Activated T-cell treated with anti-CD3 and anti-CD28 coated beads, Interleukin-2, amount 50 U/mL, for 1 hour (primary cell): ENCODE measurements at regions not wholly inside any gene's neighbourhood (a gene's known extent, or its start where the extent isn't known, plus 50 kb on each side); places are given as distances from the start of the nearest gene placed in this dataset.

Experiments
- DNase-seq: peaks from one replicate; pipeline ENCODE4 v3.0.0-alpha.2; 2020

GRCh38 chr13:85742355-85742754, 56.9 kb downstream of the SLITRK6 start:
- DNase-seq = no peak

GRCh38 chr13:85741017-85741416, 58.2 kb downstream of the SLITRK6 start:
- no peak for DNase-seq

- no peak for DNase-seq
Measured at GRCh38 chr13:85738696-85739320, 60.4 kb downstream of the SLITRK6 start.

GRCh38 chr13:85737952-85738351, 61.3 kb downstream of the SLITRK6 start:
- no peak for DNase-seq

GRCh38 chr13:85729296-85729695, 69.9 kb downstream of the SLITRK6 start:
- DNase-seq = no peak

- no peak for DNase-seq
Measured at GRCh38 chr13:85728811-85729210, 70.4 kb downstream of the SLITRK6 start.

- no peak for DNase-seq
Measured at GRCh38 chr13:85725433-85725832, 73.8 kb downstream of the SLITRK6 start.

- DNase-seq = no peak
Measured at GRCh38 chr13:85724546-85725432, 74.4 kb downstream of the SLITRK6 start.

GRCh38 chr13:85719749-85720148, 79.5 kb downstream of the SLITRK6 start:
- DNase-seq = no peak

GRCh38 chr13:85717921-85718320, 81.3 kb downstream of the SLITRK6 start:
- no peak for DNase-seq

- no peak for DNase-seq
Measured at GRCh38 chr13:85710545-85710944, 88.7 kb downstream of the SLITRK6 start.

GRCh38 chr13:85709721-85710120, 89.5 kb downstream of the SLITRK6 start:
- no peak for DNase-seq

GRCh38 chr13:85709072-85709471, 90.1 kb downstream of the SLITRK6 start:
- DNase-seq = no peak

- no peak for DNase-seq
Measured at GRCh38 chr13:85700906-85701305, 98.3 kb downstream of the SLITRK6 start.

GRCh38 chr13:85698256-85698655, 101.0 kb downstream of the SLITRK6 start:
- no peak for DNase-seq

GRCh38 chr13:85694992-85695391, 104.2 kb downstream of the SLITRK6 start:
- no peak for DNase-seq

- DNase-seq = no peak
Measured at GRCh38 chr13:85693889-85694511, 105.2 kb downstream of the SLITRK6 start.

- DNase-seq = no peak
Measured at GRCh38 chr13:85690368-85690767, 108.9 kb downstream of the SLITRK6 start.

- DNase-seq = no peak
Measured at GRCh38 chr13:85685436-85685835, 113.8 kb downstream of the SLITRK6 start.

GRCh38 chr13:85675151-85675907, 123.9 kb downstream of the SLITRK6 start:
- DNase-seq = no peak

GRCh38 chr13:85671336-85671735, 127.9 kb downstream of the SLITRK6 start:
- no peak for DNase-seq

- DNase-seq = no peak
Measured at GRCh38 chr13:85666356-85666755, 132.9 kb downstream of the SLITRK6 start.

- no peak for DNase-seq
Measured at GRCh38 chr13:85665286-85665685, 133.9 kb downstream of the SLITRK6 start.
